NOMO-1 (cell line): ENCODE measurements at regions not wholly inside any gene's neighbourhood (a gene's known extent, or its start where the extent isn't known, plus 50 kb on each side); places are given as distances from the start of the nearest gene placed in this dataset.
A peak's percentile ranks its signal among the peaks of the same experiment; 100 is the strongest.
"Not testable (repeated sequence)": the region's sequence is repeated elsewhere in the genome, so short reads cannot be mapped to it uniquely, and the experiment has no call there.

Source experiments
- DNase-seq, 2 experiments: peaks; one replicate each; lab custom pipeline; 2025; ENCODE audit not compliant: unreplicated experiment in 2 of 2; lab: John Stamatoyannopoulos, UW

GRCh38 chr13:88369866-88370265 lies 698.7 kb downstream of the SLITRK5 start:
- DNase-seq: no peak

GRCh38 chr13:88376760-88377388 lies 705.7 kb downstream of the SLITRK5 start:
- DNase-seq: peak; percentile 32 to 62

GRCh38 chr13:88377852-88378251 lies 706.7 kb downstream of the SLITRK5 start:
- DNase-seq: no peak

- no peak for DNase-seq
Observed at GRCh38 chr13:88384542-88384941, 713.4 kb downstream of the SLITRK5 start.

GRCh38 chr13:88395804-88396203 lies 724.6 kb downstream of the SLITRK5 start:
- no peak for DNase-seq

GRCh38 chr13:88411696-88412095 lies 740.5 kb downstream of the SLITRK5 start:
- DNase-seq: no peak

GRCh38 chr13:88417801-88418200 lies 746.6 kb downstream of the SLITRK5 start:
- DNase-seq: no peak

GRCh38 chr13:88424463-88424862 lies 753.3 kb downstream of the SLITRK5 start:
- no peak for DNase-seq

GRCh38 chr13:88426661-88427060 lies 755.5 kb downstream of the SLITRK5 start:
- DNase-seq: no peak

GRCh38 chr13:88429862-88430261 lies 758.7 kb downstream of the SLITRK5 start:
- DNase-seq: no peak

GRCh38 chr13:88434953-88435352 lies 763.8 kb downstream of the SLITRK5 start:
- no peak for DNase-seq

- DNase-seq: no peak
Observed at GRCh38 chr13:88436974-88437373, 765.8 kb downstream of the SLITRK5 start.

GRCh38 chr13:88450515-88450914 lies 779.3 kb downstream of the SLITRK5 start:
- no peak for DNase-seq

- DNase-seq: no peak
Observed at GRCh38 chr13:88456151-88456550, 785.0 kb downstream of the SLITRK5 start.

GRCh38 chr13:88459331-88459730 lies 788.2 kb downstream of the SLITRK5 start:
- DNase-seq: no peak

GRCh38 chr13:88461272-88462009 lies 790.3 kb downstream of the SLITRK5 start:
- DNase-seq: no peak

- no peak for DNase-seq
Observed at GRCh38 chr13:88464851-88465250, 793.7 kb downstream of the SLITRK5 start.

- DNase-seq: no peak
Observed at GRCh38 chr13:88472316-88472715, 801.1 kb downstream of the SLITRK5 start.

GRCh38 chr13:88483202-88483601 lies 812.0 kb downstream of the SLITRK5 start:
- DNase-seq: no peak

GRCh38 chr13:88507909-88508308 lies 836.7 kb downstream of the SLITRK5 start:
- DNase-seq: no peak

- not testable (repeated sequence) for DNase-seq
Observed at GRCh38 chr13:88512993-88513392, 841.8 kb downstream of the SLITRK5 start.

- no peak for DNase-seq
Observed at GRCh38 chr13:88526186-88526852, 855.1 kb downstream of the SLITRK5 start.
